K562 (cell line): ENCODE measurements at regions not wholly inside any gene's neighbourhood (a gene's known extent, or its start where the extent isn't known, plus 50 kb on each side); places are given as distances from the start of the nearest gene placed in this dataset.

ENCODE experiments used
- ATAC-seq: fragments of 200-7000 bp; cut with Tn5 transposase; 3 replicates; pipeline ENCODE4 v1.9.1; 2020; ENCODE audit warnings: moderate library complexity
- BruUV-seq: library from RNA; stranded (reverse); fragments of 400-500 nt; replicated peaks from 2 replicates; lab custom pipeline; 2021; lab: Mats Ljungman, UMichigan
- CTCF ChIA-PET: fragments of 300-600 bp; formaldehyde crosslinking; extraction: SDS; loops from one replicate; lab custom pipeline; 2021; ENCODE audit warnings: low intra/inter-chr PET ratio; lab: Yijun Ruan, JAX
- POLR2A ChIA-PET: fragments of 300-600, 350-650 bp; sonication (Branson Sonifier 250); formaldehyde crosslinking; extraction: SDS; loops from one replicate; lab custom pipeline; 2021; ENCODE audit warnings: antibody characterized with exemption, inconsistent platforms; lab: Yijun Ruan, JAX
- DNase-seq, 4 experiments: peaks; one replicate each; pipeline versions ENCODE4 v3.0.0 to v3.0.0-alpha.2; 2011 to 2018; ENCODE audit warnings: low spot score in 3 of 4, mixed read lengths in 3 of 4; ENCODE audit errors: extremely low read depth in 1 of 4
- FAIRE-seq: peaks from 2 replicates; lab custom pipeline; 2011; peaks lifted over from hg19 to GRCh38; lab: Jason Lieb, UNC
- H2AFZ ChIP-seq: 2 replicates; pipeline ENCODE4 v1.6.0; 2011; ENCODE audit warnings: low read depth, low read length, control low read depth, inconsistent platforms
- H3K27ac ChIP-seq: fragments of 200-600 bp; 3 replicates; pipeline ENCODE4 v1.8.0; 2011; ENCODE audit warnings: low read depth, mild to moderate bottlenecking, control low read depth, inconsistent platforms, low read length, moderate library complexity, mixed read lengths; ENCODE audit errors: extremely low read depth
- H3K27me3 ChIP-seq, 2 experiments: fragments of 300-600 bp in 1 of 2; 2 replicates in 1 of 2; 3 replicates in 1 of 2; pipeline versions ENCODE4 v1.6.0 to v1.8.0; 2011; ENCODE audit warnings: inconsistent platforms in 2 of 2, low read length in 2 of 2, mild to moderate bottlenecking in 1 of 2, mixed read lengths in 1 of 2, moderate library complexity in 1 of 2; ENCODE audit not compliant: control insufficient read depth in 2 of 2, insufficient read depth in 2 of 2
- H3K36me3 ChIP-seq: fragments of 300-600 bp; 3 replicates; pipeline ENCODE4 v1.8.0; 2011; ENCODE audit warnings: mild to moderate bottlenecking, low read length, inconsistent platforms; ENCODE audit not compliant: control insufficient read depth, insufficient read depth
- H3K4me1 ChIP-seq, 2 experiments: fragments of 200-600 bp in 1 of 2; replicated peaks in 1 of 2; 2 replicates in 1 of 2; 3 replicates in 1 of 2; pipeline versions ENCODE4 v1.5.1 to v1.8.0; 2011; ENCODE audit warnings: inconsistent platforms in 2 of 2, low read length in 2 of 2, mild to moderate bottlenecking in 1 of 2, mixed read lengths in 1 of 2, moderate library complexity in 1 of 2; ENCODE audit not compliant: control insufficient read depth in 2 of 2, insufficient read depth in 2 of 2
- H3K4me2 ChIP-seq: 2 replicates; pipeline ENCODE4 v1.6.1; 2011; ENCODE audit warnings: low read length, control low read depth, inconsistent platforms, mixed read lengths; ENCODE audit not compliant: insufficient read depth
- H3K4me3 ChIP-seq: fragments of 200-600 bp; sonication (generic), shearing (Covaris generic); 2 replicates; pipeline ENCODE4 v1.5.1; 2016; ENCODE audit warnings: control low read depth, inconsistent platforms
- H3K79me2 ChIP-seq: fragments of 200-600 bp; 3 replicates; pipeline ENCODE4 v1.8.0; 2011; ENCODE audit warnings: low read length, inconsistent platforms; ENCODE audit not compliant: control insufficient read depth, insufficient read depth
- H3K9ac ChIP-seq, 2 experiments: 2 replicates each; pipeline versions ENCODE4 v1.6.0 to v1.6.1; 2011; ENCODE audit warnings: low read depth in 2 of 2, low read length in 2 of 2, control low read depth in 1 of 2, inconsistent platforms in 1 of 2, mild to moderate bottlenecking in 1 of 2, mixed read lengths in 1 of 2; ENCODE audit not compliant: insufficient read depth in 1 of 2
- H3K9me1 ChIP-seq: one replicate; pipeline ENCODE4 v1.6.0; 2011; ENCODE audit warnings: inconsistent platforms, mild to moderate bottlenecking, low read length, moderate library complexity; ENCODE audit not compliant: control insufficient read depth, insufficient read depth
- H3K9me3 ChIP-seq: replicated peaks from 2 replicates; pipeline ENCODE4 v1.5.1; 2011; ENCODE audit warnings: low read depth, low read length, inconsistent platforms; ENCODE audit not compliant: control insufficient read depth, insufficient read depth
- H4K20me1 ChIP-seq: replicated peaks from 2 replicates; pipeline ENCODE4 v1.6.1; 2011; ENCODE audit warnings: low read length, inconsistent platforms, mixed read lengths; ENCODE audit not compliant: control insufficient read depth, insufficient read depth
- DDX20 ChIP-seq: fragments of 450-650 bp; IDR thresholded peaks from 2 replicates; pipeline ENCODE4 v1.6.1; 2016; ENCODE audit warnings: missing genetic modification characterization, low read depth, mild to moderate bottlenecking, missing compliant biosample characterization, moderate library complexity
- GMEB1 ChIP-seq: fragments of 250-450 bp; sonication (Bioruptor Pico); IDR thresholded peaks from 2 replicates; pipeline ENCODE4 v1.4.0; 2020; ENCODE audit warnings: mild to moderate bottlenecking
- PTRF ChIP-seq: fragments of 450-650 bp; IDR thresholded peaks from 2 replicates; pipeline ENCODE4 v1.6.1; 2016; ENCODE audit warnings: mild to moderate bottlenecking, missing genetic modification characterization, missing compliant biosample characterization
- TFE3 ChIP-seq: fragments of 450-650 bp; formaldehyde crosslinking; IDR thresholded peaks from 2 replicates; pipeline ENCODE4 v1.4.0; 2020; ENCODE audit warnings: mild to moderate bottlenecking, mixed read lengths
- YBX1 ChIP-seq: fragments of 450-650 bp; IDR thresholded peaks from 2 replicates; pipeline ENCODE4 v1.7.1; 2016; ENCODE audit warnings: mild to moderate bottlenecking
- ZBTB5 ChIP-seq: fragments of 450-650 bp; IDR thresholded peaks from 2 replicates; pipeline ENCODE4 v1.6.1; 2017; ENCODE audit warnings: antibody characterized with exemption
- WGBS: fragments of 100-300 bp; shearing (Covaris generic); methylation state at CpG from one replicate; pipeline ENCODE4 v1.1.6; 2016; ENCODE audit warnings: low coverage, mixed read lengths; ENCODE audit not compliant: insufficient coverage; ENCODE audit errors: missing lambda C conversion rate; 5-methylcytosine and 5-hydroxymethylcytosine counted together
- in situ Hi-C: fragments of 300-500 bp; cut with MboI; formaldehyde crosslinking; loops from 4 replicates; pipeline ENCODE4 v1.15.0; 2018; ENCODE audit warnings: inconsistent platforms, mixed read lengths
- intact Hi-C: fragments of 100-400 bp; cut with micrococcal nuclease; formaldehyde crosslinking; loops from 2 replicates; pipeline ENCODE4 v1.14.2; 2022

- TF ChIP-seq ZBTB5 (no peak), GMEB1 (CRISPR knock-in tag) (no peak), PTRF (tag) (no peak), DDX20 (tag) (no peak)
Observed at GRCh38 chr21:16074950-16075489, 345.2 kb downstream of the USP25 start (continued).

- POLR2A ChIA-PET, result no interaction called here
- in situ Hi-C loops, result no loop called here
- TF ChIP-seq TFE3 (peak; percentile 68), YBX1 (no peak)
- TF ChIP-seq, all 486 proteins: peak for 1
Observed at GRCh38 chr21:16075649-16076282, 346.0 kb downstream of the USP25 start.

More at GRCh38 chr21:16075649-16076282, 346.0 kb downstream of the USP25 start:
- H4K20me1 ChIP-seq, result no peaks in the 10 kb centered on the region
- no peak overlapping the region for H3K9ac ChIP-seq
- CTCF ChIA-PET, result no interaction called here
- intact Hi-C loops, result no loop called here
- no peak for FAIRE-seq
- DNase-seq, result no peak
- H3K79me2 ChIP-seq, result no peaks in the 10 kb centered on the region
- H3K4me2 ChIP-seq, result no peak overlapping the region
- H3K4me3 ChIP-seq, result no peak overlapping the region
- H2AFZ ChIP-seq, result no peak overlapping the region
- no peak for ATAC-seq
- H3K4me1 ChIP-seq, result no peaks in the 10 kb centered on the region
- no peaks in the 10 kb centered on the region for H3K27me3 ChIP-seq
- H3K9me1 ChIP-seq, result no peaks in the 10 kb centered on the region
- H3K9me3 ChIP-seq, result no peaks in the 10 kb centered on the region
- WGBS, result 0% methylated on average over 5 of the region's 5 CpGs
- BruUV-seq, result no TSS peak
- H3K27ac ChIP-seq, result no peak overlapping the region
- no peaks in the 10 kb centered on the region for H3K36me3 ChIP-seq
